B cell (primary cell): ENCODE measurements at regions not wholly inside any gene's neighbourhood (a gene's known extent, or its start where the extent isn't known, plus 50 kb on each side); places are given as distances from the start of the nearest gene placed in this dataset.

Source experiments
- CTCF ChIP-seq: fragments of 200-600 bp; IDR thresholded peaks from one replicate; pipeline ENCODE4 v1.8.0; 2022; ENCODE audit warnings: antibody characterized with exemption, mild to moderate bottlenecking
- EZH2 ChIP-seq: IDR thresholded peaks from 2 replicates; pipeline ENCODE4 v1.6.1; 2012; ENCODE audit warnings: borderline replicate concordance, low read depth, mild to moderate bottlenecking, moderate library complexity, low read length; ENCODE audit not compliant: insufficient read depth, poor library complexity, severe bottlenecking

- peak; percentile 34 for TF ChIP-seq CTCF
- TF ChIP-seq EZH2, result no peak
These were observed 505.6 kb upstream of the MKI67 start for GRCh38 chr10:128631801-128632241.
